ENCODE measurements at regions not wholly inside any gene's neighbourhood (a gene's known extent, or its start where the extent isn't known, plus 50 kb on each side); places are given as distances from the start of the nearest gene placed in this dataset.

- DNase-seq (ENCODE audit: low read depth in 2 of 2), result no peak
Measured at GRCh38 chr5:56622141-56622540, 193.2 kb upstream of the MAP3K1 start.

- DNase-seq (ENCODE audit: low read depth in 2 of 2), result no peak
Measured at GRCh38 chr5:56620903-56621677, 194.3 kb upstream of the MAP3K1 start.

- no peak for DNase-seq (ENCODE audit: low read depth in 2 of 2)
Measured at GRCh38 chr5:56617998-56618397, 197.4 kb upstream of the MAP3K1 start.

GRCh38 chr5:56616454-56617160, 198.7 kb upstream of the MAP3K1 start:
- DNase-seq (ENCODE audit: low read depth in 2 of 2), result no peak

- DNase-seq (ENCODE audit: low read depth in 2 of 2), result no peak
Measured at GRCh38 chr5:56615361-56616153, 199.8 kb upstream of the MAP3K1 start.

GRCh38 chr5:56612759-56613158, 202.6 kb upstream of the MAP3K1 start:
- no peak for DNase-seq (ENCODE audit: low read depth in 2 of 2)

- DNase-seq (ENCODE audit: low read depth in 2 of 2), result no peak
Measured at GRCh38 chr5:56612353-56612752, 203.0 kb upstream of the MAP3K1 start.

GRCh38 chr5:56610093-56610698, 205.2 kb upstream of the MAP3K1 start:
- no peak for DNase-seq (ENCODE audit: low read depth in 2 of 2)

GRCh38 chr5:56608217-56608925, 207.0 kb upstream of the MAP3K1 start:
- DNase-seq (ENCODE audit: low read depth in 2 of 2), result no peak

GRCh38 chr5:56607551-56607950, 207.8 kb upstream of the MAP3K1 start:
- DNase-seq (ENCODE audit: low read depth in 2 of 2), result no peak

- no peak for DNase-seq (ENCODE audit: low read depth in 2 of 2)
Measured at GRCh38 chr5:56607074-56607473, 208.3 kb upstream of the MAP3K1 start.

- no peak for DNase-seq (ENCODE audit: low read depth in 2 of 2)
Measured at GRCh38 chr5:56606192-56606591, 209.2 kb upstream of the MAP3K1 start.

- DNase-seq (ENCODE audit: low read depth in 2 of 2), result no peak
Measured at GRCh38 chr5:56605231-56605630, 210.1 kb upstream of the MAP3K1 start.

GRCh38 chr5:56601641-56602071, 213.7 kb upstream of the MAP3K1 start:
- no peak for DNase-seq (ENCODE audit: low read depth in 2 of 2)

- no peak for DNase-seq (ENCODE audit: low read depth in 2 of 2)
Measured at GRCh38 chr5:56598941-56599340, 216.4 kb upstream of the MAP3K1 start.

GRCh38 chr5:56596155-56596554, 219.2 kb upstream of the MAP3K1 start:
- no peak for DNase-seq (ENCODE audit: low read depth in 2 of 2)

- DNase-seq (ENCODE audit: low read depth in 2 of 2), result no peak
Measured at GRCh38 chr5:56595566-56595965, 219.8 kb upstream of the MAP3K1 start.

GRCh38 chr5:56594792-56595191, 220.6 kb upstream of the MAP3K1 start:
- no peak for DNase-seq (ENCODE audit: low read depth in 2 of 2)

GRCh38 chr5:56591081-56591480, 224.3 kb upstream of the MAP3K1 start:
- no peak for DNase-seq (ENCODE audit: low read depth in 2 of 2)

GRCh38 chr5:56589481-56589860, 225.9 kb upstream of the MAP3K1 start:
- DNase-seq (ENCODE audit: low read depth in 2 of 2), result no peak
